HepG2 (cell line): ENCODE measurements at regions not wholly inside any gene's neighbourhood (a gene's known extent, or its start where the extent isn't known, plus 50 kb on each side); places are given as distances from the start of the nearest gene placed in this dataset.

Source experiments
- ATAD3A ChIP-seq: sonication (generic); formaldehyde crosslinking; IDR thresholded peaks from 2 replicates; pipeline ENCODE4 v1.4.0; 2020; ENCODE audit warnings: missing genetic modification reagents
- CENPT ChIP-seq: sonication (generic); formaldehyde crosslinking; IDR thresholded peaks from 2 replicates; pipeline ENCODE4 v1.8.0; 2022; ENCODE audit warnings: low read depth, mild to moderate bottlenecking, moderate library complexity, missing genetic modification reagents
- ELF3 ChIP-seq: IDR thresholded peaks from 2 replicates; pipeline ENCODE4 v1.6.1; 2016; ENCODE audit warnings: missing genetic modification reagents, missing compliant biosample characterization
- HDAC6 ChIP-seq: fragments of 200-600 bp; sonication (generic); IDR thresholded peaks from 2 replicates; pipeline ENCODE4 v1.7.0; 2017; ENCODE audit warnings: mild to moderate bottlenecking, antibody characterized with exemption, low read length, low read depth
- KDM5B ChIP-seq: sonication (generic); formaldehyde crosslinking; IDR thresholded peaks from 2 replicates; pipeline ENCODE4 v1.4.0; 2020; ENCODE audit warnings: missing genetic modification reagents, mild to moderate bottlenecking, borderline replicate concordance
- SOX5 ChIP-seq: IDR thresholded peaks from 2 replicates; pipeline ENCODE4 v1.6.1; 2016; ENCODE audit warnings: borderline replicate concordance
- TBL1XR1 ChIP-seq: fragments of 150-350 bp; IDR thresholded peaks from 2 replicates; pipeline ENCODE4 v1.6.1; 2014; ENCODE audit warnings: borderline replicate concordance, low read length; ENCODE audit not compliant: partially characterized antibody
- TBP ChIP-seq: sonication (generic); formaldehyde crosslinking; IDR thresholded peaks from 2 replicates; pipeline ENCODE4 v1.5.0; 2020; ENCODE audit warnings: missing genetic modification reagents
- THAP11 ChIP-seq: IDR thresholded peaks from 2 replicates; pipeline ENCODE4 v1.6.1; 2016; ENCODE audit warnings: missing biosample characterization, missing genetic modification reagents
- THYN1 ChIP-seq: sonication (generic); formaldehyde crosslinking; IDR thresholded peaks from 2 replicates; pipeline ENCODE4 v1.8.1; 2023; ENCODE audit warnings: low read depth, mild to moderate bottlenecking, moderate library complexity, missing genetic modification reagents, borderline replicate concordance
- TOE1 ChIP-seq: sonication (generic); formaldehyde crosslinking; IDR thresholded peaks from 2 replicates; pipeline ENCODE4 v1.4.0; 2020; ENCODE audit warnings: mild to moderate bottlenecking, missing genetic modification reagents
- ZBTB20 ChIP-seq: sonication (generic); formaldehyde crosslinking; IDR thresholded peaks from 2 replicates; pipeline ENCODE4 v1.8.1; 2023; ENCODE audit warnings: missing genetic modification reagents, low read depth, mild to moderate bottlenecking, borderline replicate concordance
- ZNF10 ChIP-seq: sonication (generic); formaldehyde crosslinking; IDR thresholded peaks from 2 replicates; pipeline ENCODE4 v1.4.0; 2020; ENCODE audit warnings: mild to moderate bottlenecking, low read depth, missing genetic modification reagents, borderline replicate concordance
- ZNF205 ChIP-seq: IDR thresholded peaks from 2 replicates; pipeline ENCODE4 v1.6.1; 2018; ENCODE audit warnings: missing biosample characterization, missing genetic modification reagents
- ZNF468 ChIP-seq: sonication (generic); formaldehyde crosslinking; IDR thresholded peaks from 2 replicates; pipeline ENCODE4 v1.8.0; 2022; ENCODE audit warnings: mild to moderate bottlenecking, moderate library complexity, missing genetic modification reagents
- ZNF709 ChIP-seq: sonication (generic); formaldehyde crosslinking; IDR thresholded peaks from 2 replicates; pipeline ENCODE4 v1.5.0; 2020; ENCODE audit warnings: mild to moderate bottlenecking, missing genetic modification reagents
- ZNF720 ChIP-seq: sonication (generic); formaldehyde crosslinking; IDR thresholded peaks from 2 replicates; pipeline ENCODE4 v1.4.0; 2020; ENCODE audit warnings: missing genetic modification reagents
- TF ChIP-seq, protein P1 (sequence below): sonication (generic); formaldehyde crosslinking; IDR thresholded peaks from 2 replicates; pipeline ENCODE4 v1.4.0; 2020; ENCODE audit warnings: mild to moderate bottlenecking, missing genetic modification reagents
- TF ChIP-seq, protein P2 (sequence below): sonication (generic); formaldehyde crosslinking; IDR thresholded peaks from 2 replicates; pipeline ENCODE4 v1.9.0; 2021; ENCODE audit warnings: missing genetic modification reagents, borderline replicate concordance
- TF ChIP-seq, protein P3 (sequence below): sonication (generic); IDR thresholded peaks from 2 replicates; pipeline ENCODE4 v1.6.1; 2016; ENCODE audit warnings: low read depth, borderline replicate concordance
- TF ChIP-seq, protein P4 (sequence below): IDR thresholded peaks from 2 replicates; pipeline ENCODE4 v1.4.0; 2020; ENCODE audit warnings: mild to moderate bottlenecking, missing genetic modification reagents
- TF ChIP-seq, protein P5 (sequence below): sonication (generic); formaldehyde crosslinking; IDR thresholded peaks from 2 replicates; pipeline ENCODE4 v1.8.1; 2023; ENCODE audit warnings: missing genetic modification reagents, mild to moderate bottlenecking, borderline replicate concordance

DNA sequence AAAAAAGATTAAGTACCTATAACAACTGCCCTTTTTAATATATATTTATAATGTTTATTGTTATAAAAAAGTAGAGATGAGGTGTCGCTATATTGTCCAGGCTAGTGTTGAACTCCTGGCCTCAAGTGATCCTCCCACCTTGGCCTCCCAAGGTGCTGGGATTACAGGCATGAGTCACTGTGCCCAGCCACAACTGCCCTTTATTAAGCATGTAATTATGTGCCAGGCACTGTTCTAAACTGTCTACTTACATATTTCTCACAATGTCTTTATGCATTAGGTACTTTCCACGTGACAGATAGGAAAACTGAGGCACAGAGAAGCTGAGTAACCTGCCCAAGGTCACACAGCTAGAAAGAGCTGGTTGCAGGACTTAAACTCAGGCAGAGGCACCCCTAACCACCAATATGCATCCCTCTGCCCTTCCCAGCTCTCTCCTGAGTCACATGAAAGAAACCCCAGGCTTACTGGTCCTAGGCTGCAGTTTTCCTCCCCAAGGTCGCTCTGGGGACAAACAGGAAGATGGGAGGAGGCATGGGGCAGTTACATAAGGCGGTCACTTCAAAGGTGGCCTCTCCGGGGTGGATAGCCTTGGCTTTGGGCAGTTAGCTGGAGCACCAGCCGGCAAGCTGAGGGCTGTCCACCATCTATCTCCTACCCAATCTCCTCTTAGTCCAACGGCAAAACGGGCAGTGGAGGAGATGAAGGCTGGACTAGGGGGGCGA is 54.6 kb upstream of the TBX3 start (continued):
- TF ChIP-seq TBL1XR1 (peak; percentile 91), ZNF709 (CRISPR knock-in tag) (peak; percentile 51; the same call in 1 of the 2 replicates), THYN1 (CRISPR knock-in tag) (no peak), HDAC6 (no peak), SOX5 (CRISPR knock-in tag) (peak; percentile 88), TBP (CRISPR knock-in tag) (no peak), CENPT (CRISPR knock-in tag) (no peak), ZNF468 (CRISPR knock-in tag) (no peak), THAP11 (CRISPR knock-in tag) (peak; percentile 51; the same call in 1 of the 2 replicates), ZBTB20 (CRISPR knock-in tag) (peak; percentile 79; the same call in 1 of the 2 replicates), ZNF10 (CRISPR knock-in tag) (no peak), TOE1 (CRISPR knock-in tag) (no peak), ZNF720 (no peak), KDM5B (peak; percentile 45; the same call in 1 of the 2 replicates), ATAD3A (CRISPR knock-in tag) (no peak), ZNF205 (CRISPR knock-in tag) (peak; percentile 66; the same call in 1 of the 2 replicates), ELF3 (peak; percentile 95)
- TF ChIP-seq, protein P1, sequence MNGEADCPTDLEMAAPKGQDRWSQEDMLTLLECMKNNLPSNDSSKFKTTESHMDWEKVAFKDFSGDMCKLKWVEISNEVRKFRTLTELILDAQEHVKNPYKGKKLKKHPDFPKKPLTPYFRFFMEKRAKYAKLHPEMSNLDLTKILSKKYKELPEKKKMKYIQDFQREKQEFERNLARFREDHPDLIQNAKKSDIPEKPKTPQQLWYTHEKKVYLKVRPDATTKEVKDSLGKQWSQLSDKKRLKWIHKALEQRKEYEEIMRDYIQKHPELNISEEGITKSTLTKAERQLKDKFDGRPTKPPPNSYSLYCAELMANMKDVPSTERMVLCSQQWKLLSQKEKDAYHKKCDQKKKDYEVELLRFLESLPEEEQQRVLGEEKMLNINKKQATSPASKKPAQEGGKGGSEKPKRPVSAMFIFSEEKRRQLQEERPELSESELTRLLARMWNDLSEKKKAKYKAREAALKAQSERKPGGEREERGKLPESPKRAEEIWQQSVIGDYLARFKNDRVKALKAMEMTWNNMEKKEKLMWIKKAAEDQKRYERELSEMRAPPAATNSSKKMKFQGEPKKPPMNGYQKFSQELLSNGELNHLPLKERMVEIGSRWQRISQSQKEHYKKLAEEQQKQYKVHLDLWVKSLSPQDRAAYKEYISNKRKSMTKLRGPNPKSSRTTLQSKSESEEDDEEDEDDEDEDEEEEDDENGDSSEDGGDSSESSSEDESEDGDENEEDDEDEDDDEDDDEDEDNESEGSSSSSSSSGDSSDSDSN (CRISPR knock-in tag) = peak; percentile 67
- TF ChIP-seq, protein P2, sequence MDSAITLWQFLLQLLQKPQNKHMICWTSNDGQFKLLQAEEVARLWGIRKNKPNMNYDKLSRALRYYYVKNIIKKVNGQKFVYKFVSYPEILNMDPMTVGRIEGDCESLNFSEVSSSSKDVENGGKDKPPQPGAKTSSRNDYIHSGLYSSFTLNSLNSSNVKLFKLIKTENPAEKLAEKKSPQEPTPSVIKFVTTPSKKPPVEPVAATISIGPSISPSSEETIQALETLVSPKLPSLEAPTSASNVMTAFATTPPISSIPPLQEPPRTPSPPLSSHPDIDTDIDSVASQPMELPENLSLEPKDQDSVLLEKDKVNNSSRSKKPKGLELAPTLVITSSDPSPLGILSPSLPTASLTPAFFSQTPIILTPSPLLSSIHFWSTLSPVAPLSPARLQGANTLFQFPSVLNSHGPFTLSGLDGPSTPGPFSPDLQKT = no peak
- TF ChIP-seq, protein P3, sequence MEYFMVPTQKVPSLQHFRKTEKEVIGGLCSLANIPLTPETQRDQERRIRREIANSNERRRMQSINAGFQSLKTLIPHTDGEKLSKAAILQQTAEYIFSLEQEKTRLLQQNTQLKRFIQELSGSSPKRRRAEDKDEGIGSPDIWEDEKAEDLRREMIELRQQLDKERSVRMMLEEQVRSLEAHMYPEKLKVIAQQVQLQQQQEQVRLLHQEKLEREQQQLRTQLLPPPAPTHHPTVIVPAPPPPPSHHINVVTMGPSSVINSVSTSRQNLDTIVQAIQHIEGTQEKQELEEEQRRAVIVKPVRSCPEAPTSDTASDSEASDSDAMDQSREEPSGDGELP = peak; percentile 57; the same call in 1 of the 2 replicates
- TF ChIP-seq, protein P4, sequence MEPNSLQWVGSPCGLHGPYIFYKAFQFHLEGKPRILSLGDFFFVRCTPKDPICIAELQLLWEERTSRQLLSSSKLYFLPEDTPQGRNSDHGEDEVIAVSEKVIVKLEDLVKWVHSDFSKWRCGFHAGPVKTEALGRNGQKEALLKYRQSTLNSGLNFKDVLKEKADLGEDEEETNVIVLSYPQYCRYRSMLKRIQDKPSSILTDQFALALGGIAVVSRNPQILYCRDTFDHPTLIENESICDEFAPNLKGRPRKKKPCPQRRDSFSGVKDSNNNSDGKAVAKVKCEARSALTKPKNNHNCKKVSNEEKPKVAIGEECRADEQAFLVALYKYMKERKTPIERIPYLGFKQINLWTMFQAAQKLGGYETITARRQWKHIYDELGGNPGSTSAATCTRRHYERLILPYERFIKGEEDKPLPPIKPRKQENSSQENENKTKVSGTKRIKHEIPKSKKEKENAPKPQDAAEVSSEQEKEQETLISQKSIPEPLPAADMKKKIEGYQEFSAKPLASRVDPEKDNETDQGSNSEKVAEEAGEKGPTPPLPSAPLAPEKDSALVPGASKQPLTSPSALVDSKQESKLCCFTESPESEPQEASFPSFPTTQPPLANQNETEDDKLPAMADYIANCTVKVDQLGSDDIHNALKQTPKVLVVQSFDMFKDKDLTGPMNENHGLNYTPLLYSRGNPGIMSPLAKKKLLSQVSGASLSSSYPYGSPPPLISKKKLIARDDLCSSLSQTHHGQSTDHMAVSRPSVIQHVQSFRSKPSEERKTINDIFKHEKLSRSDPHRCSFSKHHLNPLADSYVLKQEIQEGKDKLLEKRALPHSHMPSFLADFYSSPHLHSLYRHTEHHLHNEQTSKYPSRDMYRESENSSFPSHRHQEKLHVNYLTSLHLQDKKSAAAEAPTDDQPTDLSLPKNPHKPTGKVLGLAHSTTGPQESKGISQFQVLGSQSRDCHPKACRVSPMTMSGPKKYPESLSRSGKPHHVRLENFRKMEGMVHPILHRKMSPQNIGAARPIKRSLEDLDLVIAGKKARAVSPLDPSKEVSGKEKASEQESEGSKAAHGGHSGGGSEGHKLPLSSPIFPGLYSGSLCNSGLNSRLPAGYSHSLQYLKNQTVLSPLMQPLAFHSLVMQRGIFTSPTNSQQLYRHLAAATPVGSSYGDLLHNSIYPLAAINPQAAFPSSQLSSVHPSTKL = peak; percentile 98
- TF ChIP-seq, protein P5, sequence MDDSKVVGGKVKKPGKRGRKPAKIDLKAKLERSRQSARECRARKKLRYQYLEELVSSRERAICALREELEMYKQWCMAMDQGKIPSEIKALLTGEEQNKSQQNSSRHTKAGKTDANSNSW (CRISPR knock-in tag) = no peak
